HCT116 (cell line): ENCODE measurements at regions not wholly inside any gene's neighbourhood (a gene's known extent, or its start where the extent isn't known, plus 50 kb on each side); places are given as distances from the start of the nearest gene placed in this dataset.

Source experiments
- ATAC-seq: fragments of 200-7000 bp; cut with Tn5 transposase; 2 replicates; pipeline ENCODE4 v1.9.1; 2020; ENCODE audit warnings: mild to moderate bottlenecking, moderate library complexity
- BruUV-seq: library from RNA; stranded (reverse); fragments of 400-500 nt; replicated peaks from 2 replicates; lab custom pipeline; 2021; lab: Mats Ljungman, UMichigan
- CTCF ChIA-PET: fragments of 300-600 bp; sonication (Branson Sonifier 250); formaldehyde crosslinking; loops from one replicate; lab custom pipeline; 2021; ENCODE audit warnings: antibody characterized with exemption; lab: Charles Lee
- POLR2A ChIA-PET: fragments of 300-600, 350-600 bp; sonication (Branson Sonifier 250); formaldehyde crosslinking; loops from one replicate; lab custom pipeline; 2021; ENCODE audit warnings: antibody characterized with exemption; lab: Charles Lee
- RAD21 ChIA-PET, 2 experiments: fragments of 300-600 bp; sonication (Branson Sonifier 250); formaldehyde crosslinking; loops; one replicate each; lab custom pipeline; 2023; ENCODE audit warnings: low total read pairs in 2 of 2; ENCODE audit not compliant: uncharacterized antibody in 2 of 2, unreplicated experiment in 2 of 2, low non-redundant PET in 1 of 2; lab: Charles Lee
- DNase-seq: peaks from one replicate; pipeline ENCODE4 v3.0.0-alpha.2; 2010; ENCODE audit warnings: low read depth, low spot score
- H2AFZ ChIP-seq: fragments of 200-600 bp; shearing (Covaris generic), sonication (generic); 2 replicates; pipeline ENCODE4 v1.6.1; 2017; ENCODE audit warnings: low read depth, mixed run types, mixed read lengths, antibody characterized with exemption, low read length; ENCODE audit not compliant: poor library complexity, severe bottlenecking
- H3K27ac ChIP-seq: 2 replicates; pipeline ENCODE4 v1.5.1; 2012; ENCODE audit warnings: low read depth, low read length
- H3K27me3 ChIP-seq: fragments of 200-600 bp; sonication (generic); 2 replicates; pipeline ENCODE4 v1.6.1; 2016; ENCODE audit warnings: mixed run types, low read length, mixed read lengths; ENCODE audit not compliant: insufficient read depth
- H3K36me3 ChIP-seq, 2 experiments: fragments of 200-500 bp in 1 of 2; fragments of 200-600 bp in 1 of 2; sonication (Bioruptor generic) in 1 of 2; sonication (generic) in 1 of 2; 2 replicates each; pipeline versions ENCODE4 v1.5.1 to v1.6.1; 2014 to 2016; ENCODE audit warnings: low read length in 2 of 2, inconsistent platforms in 1 of 2, mixed read lengths in 1 of 2, mixed run types in 1 of 2; ENCODE audit not compliant: insufficient read depth in 2 of 2, control insufficient read depth in 1 of 2
- H3K4me1 ChIP-seq, 2 experiments: fragments of 200-600 bp in 1 of 2; sonication (generic) in 1 of 2; 2 replicates each; pipeline versions ENCODE4 v1.5.1 to v1.6.1; 2012 to 2017; ENCODE audit warnings: low read length in 2 of 2, inconsistent platforms in 1 of 2, mild to moderate bottlenecking in 1 of 2, mixed read lengths in 1 of 2, mixed run types in 1 of 2, moderate library complexity in 1 of 2; ENCODE audit not compliant: insufficient read depth in 2 of 2, control insufficient read depth in 1 of 2
- H3K4me2 ChIP-seq: fragments of 200-600 bp; sonication (generic); 2 replicates; pipeline ENCODE4 v1.6.1; 2017; ENCODE audit warnings: mixed run types, low read length, mixed read lengths
- H3K4me3 ChIP-seq, 2 experiments: fragments of 200-600 bp in 1 of 2; sonication (generic) in 1 of 2; replicated peaks in 1 of 2; 2 replicates each; pipeline ENCODE4 v1.5.1; 2011 to 2016; ENCODE audit warnings: low read length in 2 of 2, control low read depth in 1 of 2, low read depth in 1 of 2, mild to moderate bottlenecking in 1 of 2, mixed read lengths in 1 of 2, mixed run types in 1 of 2
- H3K79me2 ChIP-seq: fragments of 200-600 bp; sonication (generic); 2 replicates; pipeline ENCODE4 v1.6.1; 2017; ENCODE audit warnings: mild to moderate bottlenecking, mixed run types, low read length, moderate library complexity, mixed read lengths; ENCODE audit not compliant: insufficient read depth
- H3K9ac ChIP-seq: fragments of 200-600 bp; sonication (generic); 2 replicates; pipeline ENCODE4 v1.6.1; 2016; ENCODE audit warnings: low read length, mixed read lengths
- H3K9me2 ChIP-seq: fragments of 200-600 bp; sonication (generic), shearing (Covaris generic); 2 replicates; pipeline ENCODE4 v1.6.1; 2017; ENCODE audit warnings: mixed run types, mild to moderate bottlenecking, moderate library complexity; ENCODE audit not compliant: insufficient read depth
- H3K9me3 ChIP-seq, 2 experiments: fragments of 200-500 bp in 1 of 2; fragments of 200-600 bp in 1 of 2; sonication (Bioruptor generic) in 1 of 2; sonication (generic) in 1 of 2; 2 replicates each; pipeline ENCODE4 v1.6.1; 2014 to 2017; ENCODE audit warnings: low read length in 2 of 2, mixed read lengths in 2 of 2, inconsistent platforms in 1 of 2, low read depth in 1 of 2, mild to moderate bottlenecking in 1 of 2, mixed run types in 1 of 2, moderate library complexity in 1 of 2; ENCODE audit not compliant: control insufficient read depth in 1 of 2, insufficient read depth in 1 of 2
- H4K20me1 ChIP-seq: fragments of 200-600 bp; sonication (generic), shearing (Covaris generic); 2 replicates; pipeline ENCODE4 v1.6.1; 2017; ENCODE audit warnings: mixed run types, mild to moderate bottlenecking, moderate library complexity; ENCODE audit not compliant: insufficient read depth
- ATF3 ChIP-seq: IDR thresholded peaks from 2 replicates; pipeline ENCODE4 v1.6.1; 2012
- CBX3 ChIP-seq: IDR thresholded peaks from 2 replicates; pipeline ENCODE4 v1.6.1; 2012; ENCODE audit warnings: low read depth
- ELF1 ChIP-seq: IDR thresholded peaks from 2 replicates; pipeline ENCODE4 v1.6.1; 2012; ENCODE audit warnings: low read depth, borderline replicate concordance
- EZH2phosphoT487 ChIP-seq: fragments of 200-600 bp; IDR thresholded peaks from 2 replicates; pipeline ENCODE4 v1.6.1; 2018; ENCODE audit warnings: antibody characterized with exemption, borderline replicate concordance
- JUND ChIP-seq: IDR thresholded peaks from 2 replicates; pipeline ENCODE4 v1.6.1; 2012
- MAX ChIP-seq: IDR thresholded peaks from 2 replicates; pipeline ENCODE4 v1.6.1; 2012
- POLR2AphosphoS5 ChIP-seq: IDR thresholded peaks from 2 replicates; pipeline ENCODE4 v1.6.1; 2011; ENCODE audit warnings: mild to moderate bottlenecking, low read depth, low read length, moderate library complexity
- SIN3A ChIP-seq: IDR thresholded peaks from 2 replicates; pipeline ENCODE4 v1.6.1; 2012; ENCODE audit warnings: low read depth
- SP1 ChIP-seq: IDR thresholded peaks from 2 replicates; pipeline ENCODE4 v1.6.1; 2012; ENCODE audit warnings: low read depth
- SRF ChIP-seq: IDR thresholded peaks from 2 replicates; pipeline ENCODE4 v1.6.1; 2012; ENCODE audit warnings: low read depth
- intact Hi-C: fragments of 100-400 bp; cut with micrococcal nuclease; formaldehyde crosslinking; loops from 2 replicates; pipeline ENCODE4 v1.10.0; 2022

GRCh38 chr15:38695249-38696108 is 130.9 kb upstream of the RASGRP1 start:
- H3K9me2 ChIP-seq = no peaks in the 10 kb centered on the region
- no peaks in the 10 kb centered on the region for H3K27me3 ChIP-seq
- no peak overlapping the region for H2AFZ ChIP-seq
- no peak overlapping the region for H3K27ac ChIP-seq
- no peaks in the 10 kb centered on the region for H4K20me1 ChIP-seq
- H3K9ac ChIP-seq = no peak overlapping the region
- H3K4me3 ChIP-seq = no peak overlapping the region
- ChIA-PET CTCF (interaction anchor here (1.2 to 1.6 kb wide), 2 partner anchors 132 to 255 kb away, joined by 3 to 5 read pairs; no protein-coding TSS in a partner anchor), RAD21 (no interaction called here)
- DNase-seq (no peak), ATAC-seq (no peak)
- no peaks in the 10 kb centered on the region for H3K79me2 ChIP-seq
- H3K4me1 ChIP-seq = no peaks in the 10 kb centered on the region
- no TSS peak for BruUV-seq
- no peaks in the 10 kb centered on the region for H3K9me3 ChIP-seq
- intact Hi-C loops = no loop called here
- TF ChIP-seq MAX = no peak
- no peak for TF ChIP-seq POLR2AphosphoS5
- no peak for TF ChIP-seq SIN3A
- no peak for TF ChIP-seq EZH2phosphoT487
- TF ChIP-seq CBX3 = no peak
- no peak for TF ChIP-seq ATF3
- no peak for TF ChIP-seq JUND
- no peak for TF ChIP-seq ELF1
- no peak for TF ChIP-seq SRF
- TF ChIP-seq SP1 = no peak
- TF ChIP-seq, all 23 proteins: peak for 0
- Histone ChIP-seq H3K36me3 (no peaks in the 10 kb centered on the region), H3K4me2 (no peak overlapping the region)
- POLR2A ChIA-PET = no interaction called here
